GM19035 (cell line): ENCODE measurements at regions not wholly inside any gene's neighbourhood (a gene's known extent, or its start where the extent isn't known, plus 50 kb on each side); places are given as distances from the start of the nearest gene placed in this dataset.

Experiments used
- ATAC-seq: cut with Tn5 transposase; IDR thresholded peaks from one replicate; pipeline ENCODE4 v1.9.1; 2021; ENCODE audit not compliant: unreplicated experiment

GRCh38 chr16:65991149-65991701 is 375.3 kb upstream of the CDH5 start:
- no peak for ATAC-seq

GRCh38 chr16:65989861-65990604 is 376.5 kb upstream of the CDH5 start:
- no peak for ATAC-seq

GRCh38 chr16:65988024-65988595 is 378.4 kb upstream of the CDH5 start:
- ATAC-seq, result no peak

GRCh38 chr16:65984296-65984695 is 382.2 kb upstream of the CDH5 start:
- no peak for ATAC-seq

GRCh38 chr16:65981057-65981456 is 385.4 kb upstream of the CDH5 start:
- no peak for ATAC-seq

- ATAC-seq, result no peak
Measured at GRCh38 chr16:65975049-65975708, 391.3 kb upstream of the CDH5 start.

GRCh38 chr16:65967376-65967775 is 399.1 kb upstream of the CDH5 start:
- ATAC-seq, result no peak

GRCh38 chr16:65965628-65966027 is 400.9 kb upstream of the CDH5 start:
- no peak for ATAC-seq

DNA sequence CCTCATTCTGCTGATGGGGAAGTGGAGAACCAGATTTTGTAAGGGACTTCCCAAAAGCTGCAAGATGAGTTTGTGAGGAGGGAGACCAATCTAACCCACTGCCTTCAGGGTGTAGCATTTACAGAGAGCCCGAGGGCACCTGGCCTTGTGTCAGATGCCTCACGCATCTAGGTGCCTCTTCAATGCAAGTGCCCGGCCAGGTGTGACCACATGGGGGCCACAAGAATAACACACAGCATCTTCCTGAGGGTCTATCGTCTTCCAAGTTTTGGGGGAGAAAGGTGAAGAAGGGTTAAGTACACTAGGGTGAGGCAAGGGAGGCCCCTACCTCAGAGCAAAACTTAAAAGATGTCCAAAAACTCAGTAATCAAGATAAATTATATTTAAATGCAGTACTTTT is 401.7 kb upstream of the CDH5 start:
- no peak for ATAC-seq

DNA sequence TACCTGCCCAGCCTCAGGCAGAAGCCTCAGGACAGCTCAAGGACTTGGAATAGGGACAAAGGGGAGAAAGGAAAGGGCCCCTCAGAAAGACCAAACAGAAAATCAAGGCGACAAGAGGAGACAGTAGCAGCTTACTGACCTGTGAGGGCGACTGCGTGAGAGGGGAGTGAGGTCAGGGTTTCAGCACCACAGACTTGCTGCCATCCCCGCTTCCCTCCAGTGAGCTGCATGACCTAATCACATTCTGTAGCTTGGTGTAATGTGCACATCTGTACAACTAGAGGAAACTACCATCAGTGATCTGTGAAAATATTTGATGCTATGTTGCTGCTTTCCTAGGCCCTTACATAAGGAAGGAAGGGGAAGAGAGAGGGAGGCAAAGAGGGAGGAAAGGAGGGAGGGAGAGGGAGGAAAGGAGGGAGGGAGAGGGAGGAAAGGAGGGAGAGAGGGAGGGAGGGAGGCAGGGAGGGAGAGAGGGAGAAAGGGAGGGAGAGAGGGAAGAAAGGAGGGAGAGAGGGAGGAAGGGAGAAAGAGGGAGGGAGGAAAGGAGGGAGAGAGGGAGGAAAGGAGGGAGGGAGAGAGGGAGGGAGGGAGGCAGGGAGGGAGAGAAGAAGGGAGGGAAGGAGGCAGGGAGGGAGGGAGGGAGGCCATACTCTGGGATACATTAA is 404.9 kb upstream of the CDH5 start:
- ATAC-seq, result no peak

DNA sequence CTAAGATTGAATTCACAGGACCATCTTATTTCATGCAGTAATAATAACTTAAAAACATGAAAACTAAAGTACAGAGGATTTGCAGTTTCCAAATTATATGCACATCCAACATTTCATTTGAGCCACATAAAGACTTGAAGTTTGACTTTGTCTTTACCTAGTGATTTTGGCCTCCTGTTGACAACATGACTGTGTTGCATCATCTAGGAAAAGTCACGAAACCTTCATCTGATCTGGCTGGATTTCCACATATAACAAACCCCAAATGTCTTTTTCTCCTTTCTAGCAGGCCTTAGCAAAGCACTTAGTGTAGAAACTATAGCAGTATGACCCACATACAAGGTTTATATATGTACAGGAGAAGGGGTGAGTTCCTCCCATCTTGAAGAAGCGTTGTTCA is 406.5 kb upstream of the CDH5 start:
- no peak for ATAC-seq

DNA sequence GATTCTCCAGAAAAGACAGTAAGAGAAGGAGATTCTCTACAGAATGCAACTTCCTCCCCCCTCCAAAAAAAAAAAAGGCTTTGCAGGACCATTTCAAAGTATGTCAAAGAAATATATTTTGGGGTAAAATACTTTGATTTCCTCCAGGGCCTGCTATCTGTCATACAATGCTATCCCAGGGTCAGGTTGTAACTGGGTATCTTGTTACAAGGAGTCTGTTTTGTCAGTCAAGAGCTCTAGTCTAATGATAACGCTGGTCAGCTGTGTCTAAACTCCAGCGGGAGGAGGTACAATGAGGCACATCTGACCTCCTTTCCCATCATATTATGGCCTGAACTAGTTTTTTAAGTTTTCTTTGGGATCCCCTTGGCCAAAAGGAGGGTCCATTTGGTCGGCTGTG is 408.4 kb upstream of the CDH5 start:
- no peak for ATAC-seq

GRCh38 chr16:65956100-65956499 is 410.4 kb upstream of the CDH5 start:
- no peak for ATAC-seq

GRCh38 chr16:65954446-65954845 is 412.0 kb upstream of the CDH5 start:
- ATAC-seq, result no peak

GRCh38 chr16:65950211-65950610 is 416.3 kb upstream of the CDH5 start:
- no peak for ATAC-seq

- ATAC-seq, result no peak
Measured at GRCh38 chr16:65948361-65948760, 418.1 kb upstream of the CDH5 start.

- ATAC-seq, result no peak
Measured at GRCh38 chr16:65947951-65948350, 418.5 kb upstream of the CDH5 start.

DNA sequence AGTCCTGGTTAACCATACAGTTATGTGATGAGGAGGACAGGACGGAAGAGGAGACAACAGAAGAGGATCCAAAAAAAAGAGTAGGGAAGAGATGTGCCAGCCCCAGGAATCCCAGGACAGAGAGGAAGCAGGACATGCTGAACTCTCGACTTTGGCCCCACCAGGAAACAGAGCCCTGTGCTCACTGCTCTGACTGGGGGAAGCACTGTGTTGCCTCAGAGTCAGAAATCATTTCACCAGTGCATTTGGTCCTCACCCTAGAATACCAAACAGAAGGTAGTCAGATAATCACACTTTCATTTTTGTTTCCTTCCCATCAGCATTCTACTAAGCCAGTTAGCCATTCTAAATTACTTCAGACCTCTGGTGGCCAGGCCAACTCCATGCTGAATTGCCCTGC is 421.0 kb upstream of the CDH5 start:
- ATAC-seq, result no peak

DNA sequence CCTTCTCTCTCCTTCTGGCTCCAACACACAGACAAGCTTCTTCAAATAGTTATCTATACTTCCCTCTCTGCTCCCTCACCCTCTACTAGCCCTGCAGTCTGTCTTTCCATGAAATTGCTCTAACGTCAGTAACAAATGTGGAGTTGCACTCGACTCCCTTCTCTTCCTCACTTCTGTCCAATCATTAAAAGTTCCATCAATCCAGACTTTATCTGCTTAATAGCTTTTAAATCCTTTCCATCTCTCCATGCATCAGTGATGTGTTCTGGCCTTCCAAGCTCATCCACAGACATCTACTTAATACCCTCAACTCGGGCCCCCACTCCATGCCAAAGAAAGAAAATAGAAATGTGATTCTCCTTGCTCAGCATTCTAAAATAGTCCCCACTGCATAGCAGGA is 422.1 kb upstream of the CDH5 start:
- no peak for ATAC-seq

DNA sequence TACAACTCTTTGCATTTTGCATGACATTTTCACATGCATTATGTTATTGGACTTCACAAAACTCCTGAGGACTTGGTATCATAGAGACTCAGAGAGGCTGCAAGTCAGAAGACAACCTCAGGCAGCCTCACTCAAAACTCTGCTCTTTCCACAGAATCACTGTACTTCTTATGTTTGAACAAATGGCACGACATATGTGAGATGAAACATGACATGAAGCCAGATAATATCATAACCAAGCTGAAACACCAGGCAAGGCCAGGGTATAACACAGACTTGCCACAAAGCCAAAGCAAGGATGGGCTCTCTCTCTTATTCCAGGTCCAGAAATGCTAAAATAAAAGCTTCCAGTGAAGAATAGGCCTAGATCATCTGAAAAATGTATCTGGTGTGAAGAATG is 425.8 kb upstream of the CDH5 start:
- ATAC-seq, result no peak

DNA sequence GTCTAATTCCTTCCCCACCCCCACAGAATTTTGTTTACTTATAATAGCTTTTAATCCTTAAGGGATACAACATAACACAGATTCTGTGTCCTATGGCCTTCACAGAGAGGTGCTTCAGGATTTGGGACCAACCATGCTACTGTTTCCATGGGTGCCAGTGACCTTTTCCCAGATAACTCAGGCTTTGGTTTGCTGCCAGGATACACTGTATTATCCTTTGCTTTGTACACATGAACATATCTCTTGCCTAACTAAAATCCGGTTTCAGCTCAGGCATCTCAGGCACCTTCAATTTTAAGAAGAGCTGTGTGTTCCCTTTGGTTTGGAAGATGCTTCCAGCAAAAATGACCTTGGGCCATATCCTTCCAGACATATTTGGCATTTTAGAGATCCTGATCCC is 428.4 kb upstream of the CDH5 start:
- no peak for ATAC-seq

DNA sequence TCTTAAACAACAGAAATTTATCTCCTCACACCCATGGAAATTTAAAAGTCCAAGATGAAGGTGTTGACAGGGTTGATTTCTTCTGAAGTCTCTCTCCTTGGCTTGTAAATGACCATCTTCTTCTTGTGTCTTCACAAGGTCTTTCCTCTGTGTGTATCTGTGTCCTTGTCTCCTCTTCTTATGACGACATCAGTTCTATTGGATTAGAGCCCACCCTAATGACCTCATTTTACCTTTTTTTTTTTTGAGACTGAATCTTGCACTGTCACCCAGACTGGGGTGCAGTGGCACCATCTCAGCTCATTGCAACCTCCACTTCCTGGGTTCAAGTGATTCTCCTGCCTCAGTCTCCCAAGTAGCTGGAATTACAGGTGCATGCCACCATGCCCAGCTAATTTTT is 429.0 kb upstream of the CDH5 start:
- no peak for ATAC-seq
